ENCODE measurements at regions not wholly inside any gene's neighbourhood (a gene's known extent, or its start where the extent isn't known, plus 50 kb on each side); places are given as distances from the start of the nearest gene placed in this dataset.

DNA sequence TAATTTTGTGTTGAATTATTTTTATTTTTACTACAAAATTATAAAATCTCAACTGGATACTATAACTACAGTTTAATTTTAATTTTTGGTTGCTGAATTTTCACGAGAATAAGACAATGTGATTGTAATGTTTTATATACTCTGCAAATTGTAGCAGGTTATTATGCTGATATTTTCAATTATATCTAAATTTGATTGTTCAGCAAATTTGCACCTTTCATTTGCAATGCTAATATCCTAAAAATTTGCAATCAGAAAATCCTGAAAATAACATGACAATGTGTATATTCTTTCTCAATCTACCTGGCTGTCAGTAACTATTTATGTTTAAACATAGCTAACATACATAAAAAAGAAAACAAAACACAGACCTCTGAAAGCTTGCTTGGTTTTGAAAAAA lies 932.2 kb upstream of the LRFN5 start:
- no peak for TF ChIP-seq EZH2 (IDR thresholded peaks at IDR 0.05; ENCODE audit: low read length, missing control alignments)
- TF ChIP-seq, protein P1, sequence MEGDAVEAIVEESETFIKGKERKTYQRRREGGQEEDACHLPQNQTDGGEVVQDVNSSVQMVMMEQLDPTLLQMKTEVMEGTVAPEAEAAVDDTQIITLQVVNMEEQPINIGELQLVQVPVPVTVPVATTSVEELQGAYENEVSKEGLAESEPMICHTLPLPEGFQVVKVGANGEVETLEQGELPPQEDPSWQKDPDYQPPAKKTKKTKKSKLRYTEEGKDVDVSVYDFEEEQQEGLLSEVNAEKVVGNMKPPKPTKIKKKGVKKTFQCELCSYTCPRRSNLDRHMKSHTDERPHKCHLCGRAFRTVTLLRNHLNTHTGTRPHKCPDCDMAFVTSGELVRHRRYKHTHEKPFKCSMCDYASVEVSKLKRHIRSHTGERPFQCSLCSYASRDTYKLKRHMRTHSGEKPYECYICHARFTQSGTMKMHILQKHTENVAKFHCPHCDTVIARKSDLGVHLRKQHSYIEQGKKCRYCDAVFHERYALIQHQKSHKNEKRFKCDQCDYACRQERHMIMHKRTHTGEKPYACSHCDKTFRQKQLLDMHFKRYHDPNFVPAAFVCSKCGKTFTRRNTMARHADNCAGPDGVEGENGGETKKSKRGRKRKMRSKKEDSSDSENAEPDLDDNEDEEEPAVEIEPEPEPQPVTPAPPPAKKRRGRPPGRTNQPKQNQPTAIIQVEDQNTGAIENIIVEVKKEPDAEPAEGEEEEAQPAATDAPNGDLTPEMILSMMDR (conservative IDR thresholded peaks at IDR 0.05 in 1 of 2, IDR thresholded peaks at IDR 0.05 in 1 of 2; ENCODE audit: low read depth in 1 of 2, low read length in 2 of 2), result no peak

Measured in fibroblast of lung (primary cell).